GM18502 (cell line): ENCODE measurements at regions not wholly inside any gene's neighbourhood (a gene's known extent, or its start where the extent isn't known, plus 50 kb on each side); places are given as distances from the start of the nearest gene placed in this dataset.

ENCODE experiments used
- ATAC-seq: cut with Tn5 transposase; IDR thresholded peaks from one replicate; pipeline ENCODE4 v1.9.1; 2021; ENCODE audit warnings: mild to moderate bottlenecking; ENCODE audit not compliant: unreplicated experiment, poor library complexity

DNA sequence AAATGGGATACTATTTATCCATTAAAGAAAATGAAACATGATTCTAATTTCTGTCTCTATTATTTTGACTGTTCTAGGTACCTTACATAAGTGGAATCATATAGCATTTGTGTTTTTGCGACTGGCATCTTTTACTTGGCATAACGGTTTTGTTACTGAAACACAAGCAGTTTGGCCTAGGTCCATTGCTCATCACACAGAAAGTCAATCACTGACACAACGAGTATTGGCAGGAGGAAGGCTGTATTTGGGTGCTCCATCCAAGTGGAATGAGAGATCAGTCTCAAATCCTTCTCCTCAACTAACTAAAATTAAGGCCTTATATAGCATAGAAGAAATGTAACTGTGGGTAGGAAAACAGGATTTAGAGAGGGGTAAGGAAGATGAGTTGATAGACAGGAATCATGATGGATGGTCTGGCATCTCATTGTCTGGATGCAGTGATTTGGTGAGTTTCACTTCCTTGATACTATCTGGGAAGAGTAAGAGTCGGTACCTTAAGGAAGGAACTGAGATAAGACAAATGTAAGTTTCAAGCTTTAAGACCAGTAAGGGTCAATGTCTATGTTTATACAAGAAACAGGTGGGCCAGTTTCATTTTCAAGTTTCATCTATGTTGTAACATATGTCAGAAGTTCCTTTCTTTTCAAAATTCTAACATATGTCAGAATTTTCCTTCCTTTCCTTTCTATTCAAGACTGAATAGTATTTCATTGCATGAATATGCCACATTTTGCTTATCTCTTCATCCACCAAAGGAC is 276.9 kb upstream of the RAB6C start:
- peak; percentile 45 for ATAC-seq

DNA sequence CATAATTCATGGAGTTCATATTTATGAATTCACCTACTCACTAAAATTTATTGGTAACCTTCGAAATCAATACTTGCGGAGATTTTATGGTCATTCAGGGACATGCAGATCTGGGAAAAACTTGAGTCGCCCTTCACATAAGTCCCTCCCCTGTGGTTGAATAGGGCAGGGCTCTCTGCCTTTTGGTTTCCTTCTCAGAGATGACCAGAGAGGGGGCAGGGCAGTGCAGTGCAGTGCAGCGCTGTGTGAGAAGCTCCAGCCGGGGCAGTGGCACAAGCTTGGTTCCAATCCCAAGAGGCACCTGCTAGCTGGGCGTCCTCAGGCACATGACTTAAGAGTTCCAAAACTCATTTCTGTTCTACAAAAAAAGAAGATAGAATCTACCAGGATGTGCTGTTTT is 274.4 kb upstream of the RAB6C start:
- ATAC-seq, result no peak

GRCh38 chr2:129707800-129708199 is 271.7 kb upstream of the RAB6C start:
- ATAC-seq, result no peak

DNA sequence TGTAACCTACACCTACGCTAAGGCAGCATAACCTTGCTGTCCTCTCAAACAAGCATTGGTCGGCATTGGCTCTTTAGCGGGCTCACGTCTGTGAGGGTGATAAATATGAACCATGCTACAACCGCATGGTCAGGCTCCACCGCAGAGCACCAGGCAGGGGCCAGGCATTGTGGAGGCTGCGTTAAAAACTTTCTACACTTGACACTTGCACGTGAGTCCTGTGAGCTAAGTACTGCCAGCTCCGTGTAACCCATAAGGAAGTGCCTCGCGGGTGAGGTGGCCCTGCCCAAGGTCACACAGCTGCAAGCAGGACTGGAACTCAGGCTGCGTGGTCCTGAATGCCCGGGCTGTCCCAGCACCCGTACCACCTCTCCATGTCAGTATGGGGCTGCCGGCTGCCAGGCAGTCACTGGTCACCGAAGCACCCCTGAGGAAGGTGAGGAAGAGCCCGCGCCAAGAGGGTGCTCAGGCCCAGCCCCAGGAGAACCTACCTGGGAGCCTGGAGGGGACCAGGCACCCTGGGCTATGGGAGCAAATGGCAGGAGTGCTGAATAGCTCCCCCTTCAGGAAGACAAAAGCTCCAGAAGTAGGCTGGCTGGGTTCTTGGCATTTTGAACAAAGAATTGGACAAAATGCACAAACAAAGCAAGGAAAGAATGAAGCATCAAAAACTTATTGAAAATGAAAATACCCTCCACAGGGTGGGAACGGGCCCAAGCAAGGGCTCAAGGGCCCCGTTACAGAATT is 271.1 kb upstream of the RAB6C start:
- no peak for ATAC-seq

DNA sequence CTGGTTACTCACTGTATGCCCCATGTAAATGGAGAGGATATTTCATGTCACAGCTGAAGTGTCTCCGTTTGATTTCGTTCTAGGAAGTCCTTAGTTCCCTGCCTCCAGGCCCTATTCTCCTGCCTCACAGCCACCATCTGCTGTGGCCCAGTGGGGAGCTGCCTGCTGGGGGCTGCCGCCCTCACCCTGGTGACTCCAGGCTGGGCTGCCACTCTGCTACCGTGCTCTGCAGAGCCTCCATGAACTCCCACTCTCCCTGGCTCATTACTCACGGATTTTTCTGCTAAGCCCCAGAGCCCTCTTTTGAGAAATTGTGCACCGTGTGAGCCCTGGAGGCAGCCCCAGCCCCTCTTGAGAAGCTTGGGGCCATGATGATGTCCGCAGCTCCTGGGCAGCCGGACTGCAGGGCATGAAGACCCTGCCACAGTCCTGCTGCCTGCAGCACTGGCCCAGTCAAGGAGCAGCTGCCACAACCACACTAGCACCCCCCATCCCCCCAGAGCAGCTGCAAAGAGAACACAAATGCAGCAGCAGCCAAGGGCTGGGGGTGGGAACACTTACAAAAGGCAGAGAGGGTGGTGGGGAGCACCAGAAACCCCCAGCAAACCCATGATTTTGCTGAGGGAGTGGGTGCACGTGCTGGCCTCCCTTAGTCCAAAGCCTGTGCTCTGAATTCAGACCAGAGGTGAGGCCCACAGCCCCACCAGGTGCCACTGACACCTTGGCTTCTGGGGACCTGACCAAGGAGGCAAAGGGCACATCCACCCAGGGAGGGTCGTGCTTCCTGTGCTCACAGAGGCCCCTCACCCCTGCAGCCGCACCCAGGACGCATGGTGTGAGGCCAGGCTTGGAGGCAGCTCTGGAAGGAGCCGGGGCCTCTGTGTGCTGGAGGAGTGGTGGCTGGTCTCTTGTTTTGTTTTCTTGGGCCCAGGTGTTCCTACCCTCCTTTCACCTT is 270.2 kb upstream of the RAB6C start:
- ATAC-seq, result no peak

DNA sequence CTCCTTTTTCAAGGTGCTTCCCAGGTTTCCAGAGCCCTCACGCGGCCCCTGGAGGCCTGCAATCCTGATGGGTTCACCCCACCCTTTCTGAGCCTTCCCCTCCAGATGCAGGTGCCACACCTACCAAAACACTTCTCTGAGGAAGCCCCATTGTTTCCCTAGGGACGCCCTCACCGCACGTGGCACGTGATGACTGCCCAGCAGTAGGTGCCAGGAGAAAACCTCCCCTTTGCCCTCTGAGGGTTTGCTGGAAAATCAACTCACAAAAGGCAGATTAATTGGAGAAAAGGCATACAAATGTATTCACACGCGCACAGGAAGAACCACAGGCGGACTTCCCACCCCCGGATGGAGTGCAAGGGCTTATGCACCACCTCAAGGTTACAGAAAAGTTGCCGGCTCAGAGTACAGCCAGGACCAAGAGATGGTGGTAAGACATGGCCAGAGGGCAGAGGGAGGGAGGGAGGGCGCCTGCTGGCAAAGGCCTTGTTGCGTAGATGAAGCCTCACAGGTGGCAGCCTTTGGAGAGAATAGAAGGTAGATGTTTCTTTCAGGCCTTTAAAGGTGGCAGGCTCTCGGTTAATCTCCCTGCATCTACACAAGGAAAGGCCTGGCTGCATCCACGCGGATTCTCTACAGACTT is 269.4 kb upstream of the RAB6C start:
- no peak for ATAC-seq

DNA sequence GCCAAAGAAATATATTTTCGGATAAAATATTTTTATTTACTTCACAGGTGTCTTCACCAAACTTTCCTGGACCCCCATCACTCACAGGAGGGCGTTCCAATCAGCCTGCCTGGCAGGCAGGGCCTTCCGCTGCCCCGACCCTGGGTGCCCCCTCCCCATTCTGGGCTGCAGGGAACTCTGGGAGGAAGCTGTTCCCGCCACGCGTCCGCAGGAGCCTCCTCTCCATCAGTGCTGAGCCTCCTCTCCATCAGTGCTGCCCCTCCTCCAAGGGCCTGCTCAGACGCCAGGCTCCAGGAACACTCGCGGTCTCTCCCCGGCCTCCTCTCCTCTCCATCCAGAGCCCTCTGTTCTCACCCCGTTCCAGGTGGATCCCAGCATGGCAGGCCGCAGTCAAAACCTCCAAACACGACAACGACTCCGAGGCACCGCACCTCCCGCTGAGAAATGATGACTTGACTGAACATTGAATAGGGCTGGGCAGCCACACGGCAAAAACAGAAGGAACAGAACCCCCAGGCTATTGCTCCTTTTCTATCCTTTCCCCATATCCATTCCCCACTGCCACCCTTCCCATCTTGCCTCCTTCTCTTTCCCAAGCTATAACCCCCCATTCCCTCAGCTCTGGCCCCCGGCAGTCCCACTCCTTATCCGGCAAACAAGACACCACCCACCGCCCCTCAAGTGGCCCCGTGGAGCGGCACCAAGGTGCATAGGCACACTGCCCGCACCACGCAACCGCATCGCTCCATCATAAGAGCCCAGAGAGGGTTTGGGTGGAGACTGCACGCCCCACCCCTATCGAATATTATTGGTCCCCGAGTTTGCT is 268.6 kb upstream of the RAB6C start:
- no peak for ATAC-seq

- no peak for ATAC-seq
These were observed 267.4 kb upstream of the RAB6C start for GRCh38 chr2:129711816-129712675.

- ATAC-seq, result no peak
These were observed 266.8 kb upstream of the RAB6C start for GRCh38 chr2:129712676-129712985.

DNA sequence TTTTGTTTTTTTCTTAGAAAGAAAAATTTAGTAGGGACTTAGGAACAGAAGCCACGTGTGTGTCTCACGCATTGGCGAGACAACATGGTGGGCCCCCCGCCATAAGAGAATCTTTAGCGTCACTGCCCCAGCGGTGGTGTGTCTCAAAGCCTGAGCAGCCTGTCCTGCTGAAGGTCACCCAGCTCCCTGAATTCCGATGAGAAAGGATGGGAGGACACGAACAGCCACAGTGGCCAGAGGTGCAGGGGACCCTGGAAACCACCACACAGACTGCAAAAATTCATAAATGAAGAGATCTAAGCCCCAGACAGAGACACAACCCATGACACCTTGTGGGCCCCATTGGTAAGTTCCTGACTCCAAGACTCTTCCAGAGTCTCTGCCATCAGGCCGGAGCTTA is 266.1 kb upstream of the RAB6C start:
- ATAC-seq, result no peak

- ATAC-seq, result no peak
These were observed 262.5 kb upstream of the RAB6C start for GRCh38 chr2:129716781-129717559.

DNA sequence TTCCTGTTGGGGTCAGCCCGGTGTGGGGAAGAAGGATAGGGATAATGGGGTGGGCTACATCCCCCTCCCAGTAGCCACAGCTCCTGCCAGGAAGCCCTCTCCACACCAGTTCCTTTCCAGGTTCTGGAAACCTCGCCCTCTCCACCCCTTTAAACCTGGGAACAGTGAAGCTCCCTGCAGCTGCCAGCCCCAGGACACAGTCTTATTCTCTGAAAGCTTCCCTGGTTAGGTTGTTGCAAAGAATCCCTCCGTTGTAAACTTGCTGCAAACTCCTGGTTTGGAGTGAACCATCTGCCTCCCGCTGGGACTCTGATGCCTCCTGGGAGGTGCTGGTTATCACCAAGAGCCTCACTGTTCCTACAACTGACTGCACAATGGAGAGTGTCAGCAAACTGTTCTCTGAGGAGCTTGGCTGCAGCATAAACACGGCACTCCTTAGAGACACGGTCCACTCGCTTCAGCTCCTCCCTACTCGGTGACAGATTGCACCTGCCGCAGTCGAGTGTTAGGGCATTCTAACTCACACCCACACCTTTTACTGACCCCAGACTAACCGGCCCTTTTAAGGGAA is 261.8 kb upstream of the RAB6C start:
- ATAC-seq, result no peak

GRCh38 chr2:129719335-129719734 is 260.1 kb upstream of the RAB6C start:
- no peak for ATAC-seq

GRCh38 chr2:129720360-129720759 is 259.1 kb upstream of the RAB6C start:
- ATAC-seq, result no peak

DNA sequence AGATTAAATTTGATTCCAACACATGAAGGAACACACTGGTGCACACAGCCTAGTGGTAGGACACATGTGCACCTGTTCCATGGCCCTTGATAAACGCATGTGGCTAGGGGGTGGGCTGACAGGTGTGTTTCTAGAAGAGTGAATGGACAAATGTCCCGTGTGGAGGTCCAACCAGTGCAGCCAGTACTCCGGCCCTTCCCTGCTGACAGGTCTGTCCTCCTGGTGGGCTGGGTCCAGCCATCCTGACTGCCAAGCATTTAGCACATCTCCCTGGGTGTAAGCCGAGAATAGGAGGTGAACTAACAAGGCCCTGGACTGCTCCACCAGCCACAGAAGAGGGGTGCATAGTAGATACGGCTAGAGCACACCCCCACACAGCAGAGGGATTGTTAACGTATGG is 258.7 kb upstream of the RAB6C start:
- no peak for ATAC-seq

- no peak for ATAC-seq
These were observed 258.2 kb upstream of the RAB6C start for GRCh38 chr2:129721236-129721635.

DNA sequence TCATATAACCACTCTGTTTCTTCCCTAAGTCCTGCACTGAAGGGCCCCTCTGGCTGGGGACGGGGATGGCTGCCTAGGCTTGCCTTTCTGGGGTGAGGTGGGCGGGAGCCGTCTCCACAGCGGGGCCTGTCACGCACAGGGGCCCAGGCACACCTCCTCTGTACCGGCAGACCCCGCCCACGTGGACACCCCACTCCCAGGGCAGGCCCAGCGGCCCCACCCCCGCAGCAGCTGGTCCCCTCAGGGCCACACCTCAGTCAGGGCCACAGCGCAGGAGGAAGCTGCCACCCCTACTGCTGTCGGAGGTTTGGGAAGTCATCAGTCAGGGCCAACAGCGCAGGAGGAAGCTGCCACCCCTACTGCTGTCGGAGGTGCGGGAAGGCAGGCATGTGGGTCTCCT is 257.6 kb upstream of the RAB6C start:
- no peak for ATAC-seq
